ENCODE measurements at regions not wholly inside any gene's neighbourhood (a gene's known extent, or its start where the extent isn't known, plus 50 kb on each side); places are given as distances from the start of the nearest gene placed in this dataset.
"Not testable (repeated sequence)": the region's sequence is repeated elsewhere in the genome, so short reads cannot be mapped to it uniquely, and the experiment has no call there.

DNA sequence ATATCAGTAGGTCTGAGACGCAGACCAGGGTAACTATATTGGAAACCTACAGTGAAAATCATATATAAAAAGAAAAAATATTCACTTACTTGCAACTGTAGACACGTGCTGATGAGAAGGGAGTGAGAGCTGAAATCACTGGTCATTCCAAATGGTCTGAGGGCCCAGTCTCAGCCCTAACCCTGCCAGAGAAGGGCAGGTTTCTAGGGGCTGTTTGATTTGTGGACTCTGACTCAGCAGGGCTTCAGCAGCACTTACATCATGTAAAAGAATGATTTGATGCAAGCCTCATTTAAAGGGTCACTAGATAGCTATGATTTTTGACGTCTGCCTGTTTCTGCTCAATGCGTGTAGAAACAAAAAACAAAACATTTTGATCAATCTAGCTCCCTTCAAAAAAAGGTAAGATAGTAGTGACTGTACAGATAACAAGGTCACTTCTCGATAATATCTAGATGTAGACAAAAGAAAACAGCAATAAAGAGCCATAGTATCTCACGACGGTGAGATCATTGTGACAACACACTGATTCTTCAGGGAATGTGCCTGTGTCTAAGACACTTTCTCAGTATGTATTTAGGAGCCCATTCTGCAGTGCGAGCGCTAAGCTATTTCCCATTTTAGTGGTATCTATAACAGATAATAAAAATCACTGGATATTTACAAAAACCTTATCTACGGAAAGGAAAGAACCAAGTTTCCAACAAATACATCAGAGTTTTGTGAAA is 307.2 kb downstream of the HIVEP2 start:
- no peak for DNase-seq (ENCODE audit: low read depth)

DNA sequence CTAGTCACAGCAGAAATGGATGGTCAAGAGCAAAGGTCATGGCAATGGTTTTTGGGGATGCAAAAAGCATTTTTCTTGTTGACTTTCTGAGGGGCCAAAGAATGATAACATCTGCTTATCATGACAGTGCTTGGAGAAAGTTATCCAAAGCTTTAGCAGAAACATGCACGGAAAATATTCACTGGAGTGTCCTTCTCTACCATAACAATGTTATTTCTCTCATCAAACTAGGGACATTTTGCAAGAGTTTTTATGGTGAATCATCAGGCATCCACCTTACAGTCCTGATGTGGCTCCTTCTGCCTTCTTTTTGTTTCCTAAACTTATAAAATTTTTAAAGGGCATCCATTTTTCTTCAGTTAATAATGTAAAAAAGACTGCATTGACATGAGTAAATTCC is 302.3 kb downstream of the HIVEP2 start:
- no peak for DNase-seq (ENCODE audit: low read depth)

DNA sequence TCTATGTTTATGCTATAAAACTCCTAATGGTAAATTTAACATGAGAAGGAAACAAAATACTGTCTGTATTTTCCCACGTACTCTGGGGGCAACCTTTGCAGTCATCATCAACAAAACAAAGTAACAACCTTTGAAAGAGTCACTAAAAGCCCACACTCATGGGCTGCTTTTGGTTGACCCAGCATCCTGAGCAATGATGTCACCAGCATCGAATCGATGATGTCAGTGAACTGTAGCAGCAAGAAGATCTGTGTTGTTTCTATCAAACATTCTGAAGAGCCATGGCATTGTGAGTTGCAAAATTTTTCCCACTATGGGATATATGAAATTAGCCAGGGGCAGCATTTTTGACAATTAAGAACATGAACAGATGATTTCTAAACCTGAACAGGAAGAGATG is 300.1 kb downstream of the HIVEP2 start:
- no peak for DNase-seq (ENCODE audit: low read depth)

DNA sequence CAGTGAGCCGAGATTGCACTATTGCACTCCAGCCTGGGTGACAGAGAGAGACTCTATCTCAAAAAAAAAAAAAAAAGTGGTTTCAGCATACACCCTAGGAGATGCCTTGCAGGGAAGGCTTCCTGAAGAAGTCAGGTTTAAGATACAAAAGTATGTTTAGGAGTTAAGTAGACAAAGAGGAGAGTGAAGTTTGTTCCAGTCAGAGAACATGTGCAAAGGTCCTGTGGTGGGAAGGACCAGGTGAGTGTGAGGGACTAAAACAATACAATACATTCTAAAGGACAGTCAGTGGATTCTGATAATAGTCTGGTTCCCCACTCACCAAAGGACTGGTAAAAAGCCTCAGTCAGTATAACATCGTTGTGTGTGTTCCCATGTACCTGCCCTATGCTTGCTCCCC is 299.3 kb downstream of the HIVEP2 start:
- no peak for DNase-seq (ENCODE audit: low read depth)

DNA sequence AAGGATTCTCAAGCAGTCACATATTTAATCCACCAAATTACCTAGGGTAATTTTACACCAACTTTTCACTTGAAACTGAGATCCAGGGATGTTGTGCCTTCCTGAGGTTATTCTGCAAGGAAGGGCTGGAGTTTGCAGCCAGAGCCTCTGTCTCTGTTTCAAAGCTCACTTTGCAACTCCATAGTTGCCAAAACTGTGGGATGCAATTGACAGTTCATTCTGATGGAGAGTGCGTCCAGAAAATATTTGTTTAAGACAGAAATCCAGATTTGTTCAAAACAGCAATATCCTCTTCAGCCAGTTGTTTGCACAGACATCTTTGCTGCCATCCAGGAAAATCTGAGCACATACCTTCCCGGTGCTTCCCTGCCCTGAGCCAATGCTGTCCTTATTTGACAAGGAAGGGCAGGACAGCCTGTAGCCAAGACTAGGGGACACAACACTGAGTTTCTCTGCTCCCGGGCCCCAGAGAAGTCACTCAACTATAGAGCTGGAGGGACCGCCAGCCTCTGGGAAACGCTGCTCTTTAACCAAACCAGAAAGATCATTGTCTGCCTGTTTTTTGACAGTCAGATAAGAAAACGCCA is 297.4 kb downstream of the HIVEP2 start:
- no peak for DNase-seq (ENCODE audit: low read depth)

DNA sequence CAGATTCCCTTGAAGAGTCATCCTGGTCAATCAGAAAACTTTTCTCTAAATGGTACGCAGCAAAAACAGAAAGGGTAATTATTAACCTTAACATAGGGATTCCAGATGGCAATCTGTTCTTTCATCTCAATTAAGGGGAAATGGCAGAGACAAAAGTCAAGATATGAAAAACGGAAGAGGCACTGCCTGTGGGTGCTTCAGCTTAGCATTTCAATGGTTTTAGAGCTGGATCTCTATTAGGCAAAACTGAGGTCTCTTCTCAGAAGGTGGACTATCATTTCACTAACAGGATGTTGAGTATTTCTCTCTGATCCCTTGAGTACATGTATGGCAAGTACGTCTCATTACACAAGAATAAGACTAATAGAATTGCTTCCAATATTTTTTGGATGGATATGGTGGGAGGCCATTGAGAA is 296.9 kb downstream of the HIVEP2 start:
- no peak for DNase-seq (ENCODE audit: low read depth)

DNA sequence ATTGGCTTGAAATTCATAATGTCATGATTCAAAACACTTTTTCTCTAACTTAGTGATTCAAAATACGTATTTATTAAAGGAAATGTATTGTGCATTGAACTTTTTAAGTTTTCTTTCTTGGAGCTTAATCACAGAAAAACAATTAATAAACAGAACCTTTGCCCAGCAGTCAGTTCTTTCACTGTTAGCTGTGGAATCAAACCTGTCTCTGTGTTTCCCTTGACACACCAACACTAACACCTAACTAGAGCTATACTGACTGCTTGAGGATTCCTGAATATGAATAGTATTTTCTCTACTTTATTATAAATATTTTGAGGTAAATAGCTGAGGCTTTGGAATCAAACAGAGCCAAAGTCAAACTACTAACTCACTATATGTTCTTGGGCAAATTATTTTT is 296.4 kb downstream of the HIVEP2 start:
- DNase-seq (ENCODE audit: low read depth), result no peak

DNA sequence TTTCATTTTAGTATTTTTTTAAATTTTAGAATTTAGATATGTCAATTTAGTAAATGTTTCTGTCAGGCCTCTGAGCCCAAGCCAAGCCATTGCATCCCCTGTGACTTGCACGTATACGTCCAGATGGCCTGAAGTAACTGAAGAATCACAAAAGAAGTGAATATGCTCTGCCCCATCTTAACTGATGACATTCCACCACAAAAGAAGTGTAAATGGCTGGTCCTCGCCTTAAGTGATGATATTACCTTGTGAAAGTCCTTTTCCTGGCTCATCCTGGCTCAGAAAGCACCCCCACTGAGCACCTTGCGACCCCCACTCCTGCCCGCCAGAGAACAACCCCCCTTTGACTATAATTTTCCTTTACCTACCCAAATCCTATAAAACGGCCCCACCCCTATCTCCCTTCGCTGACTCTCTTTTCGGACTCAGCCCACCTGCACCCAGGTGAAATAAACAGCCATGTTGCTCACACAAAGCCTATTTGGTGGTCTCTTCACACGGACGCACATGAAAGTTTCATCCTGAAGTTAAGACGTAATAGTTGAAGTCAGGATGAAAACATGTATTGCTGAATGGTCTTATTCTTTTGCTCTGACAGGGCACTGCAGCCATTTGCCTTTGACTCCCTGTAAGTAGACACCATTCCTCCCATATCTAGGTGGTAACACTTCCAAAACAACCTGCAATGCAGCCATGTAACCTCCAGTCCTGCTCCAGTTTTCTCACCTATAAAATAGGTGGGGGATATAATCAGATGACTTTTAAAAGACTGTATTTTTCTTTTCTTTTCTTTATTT is 295.3 kb downstream of the HIVEP2 start:
- not testable (repeated sequence) for DNase-seq (ENCODE audit: low read depth)

DNA sequence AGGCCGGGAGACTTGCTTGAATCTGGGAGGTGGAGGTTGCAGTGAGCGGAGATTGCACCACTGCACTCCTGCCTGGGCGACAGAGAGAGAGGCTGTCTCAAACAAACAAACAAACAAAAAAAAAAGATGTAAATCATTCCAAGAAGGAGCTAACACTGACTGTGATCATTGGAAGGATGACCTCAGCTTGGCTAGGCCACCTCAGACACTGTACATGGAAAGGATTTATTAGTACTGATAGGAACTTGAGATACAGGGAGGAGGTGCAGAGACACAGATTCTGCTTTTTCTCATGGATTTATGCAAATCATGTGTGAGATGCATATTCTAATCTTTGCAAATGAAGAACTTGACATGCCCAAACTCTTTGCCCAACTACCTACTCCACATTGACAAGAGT is 293.6 kb downstream of the HIVEP2 start:
- DNase-seq (ENCODE audit: low read depth), result no peak

DNA sequence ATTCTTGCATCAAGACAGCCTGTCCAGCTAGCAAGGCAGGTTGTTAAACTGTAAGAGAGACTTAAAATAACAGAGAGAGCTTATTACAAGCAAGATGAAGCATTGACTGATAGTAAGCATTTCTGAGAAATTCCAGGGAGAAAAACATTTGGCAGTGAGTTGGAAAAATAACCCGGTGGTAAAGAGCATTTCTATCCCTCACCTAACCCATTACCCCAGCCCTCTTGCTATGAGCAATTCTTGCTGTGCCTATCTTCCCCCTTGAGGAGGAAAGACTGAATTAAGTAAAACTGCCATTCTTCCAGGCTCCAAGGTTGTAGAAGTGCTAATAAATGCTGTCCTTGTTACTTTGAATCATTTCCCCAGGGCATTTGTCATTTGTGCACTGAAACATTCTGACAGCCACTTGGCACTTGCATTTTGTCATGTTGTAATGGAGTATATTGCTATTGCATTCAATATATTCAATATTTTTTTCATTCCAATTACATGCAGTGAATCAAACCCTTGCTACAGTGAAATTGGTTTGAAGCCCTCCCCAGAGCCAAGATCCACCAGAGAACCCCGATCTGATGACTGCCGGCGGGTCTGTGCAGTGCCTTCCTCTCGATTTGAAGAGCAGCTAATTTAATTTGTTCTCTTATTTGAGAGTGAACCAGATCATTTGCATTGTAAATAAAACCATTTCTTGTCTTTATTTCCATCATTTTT is 291.1 kb downstream of the HIVEP2 start:
- no peak for DNase-seq (ENCODE audit: low read depth)

DNA sequence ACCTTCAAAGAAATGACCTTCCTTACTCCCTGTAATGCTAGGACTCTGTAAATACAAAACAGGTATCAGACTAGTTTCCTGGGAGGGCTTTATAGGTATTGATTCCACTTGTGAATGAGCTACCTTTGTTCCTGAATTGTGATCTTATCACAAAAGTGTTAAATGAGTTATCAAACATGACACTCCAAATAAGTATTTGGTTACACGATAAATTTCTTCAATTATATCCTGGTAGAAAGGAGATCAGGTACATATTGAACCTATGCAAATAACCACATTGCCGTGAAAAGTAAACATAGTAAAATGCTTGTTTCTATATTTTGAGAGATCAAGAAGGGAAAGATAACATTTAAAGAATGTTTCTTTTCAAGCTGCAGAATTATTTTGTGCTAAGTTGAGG is 285.3 kb downstream of the HIVEP2 start:
- no peak for DNase-seq (ENCODE audit: low read depth)

DNA sequence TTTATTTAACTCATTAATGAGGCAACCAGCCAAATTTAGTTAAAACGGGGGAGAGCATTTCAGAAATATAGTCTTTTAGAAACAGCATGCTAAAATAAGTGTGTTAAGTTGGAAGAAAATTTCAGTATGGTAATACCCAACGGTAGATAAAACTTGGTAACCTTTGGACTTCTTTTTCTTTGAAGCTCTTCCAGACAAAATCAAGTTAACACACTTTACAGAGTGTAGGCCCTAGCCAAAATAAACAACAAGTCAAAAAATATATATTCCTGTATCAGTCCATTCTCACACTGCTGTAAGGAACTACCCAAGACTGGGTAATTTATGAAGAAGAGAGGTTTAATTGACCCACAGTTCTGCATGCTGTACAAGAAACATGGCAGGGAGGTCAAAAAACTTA is 279.6 kb downstream of the HIVEP2 start:
- DNase-seq (ENCODE audit: low read depth), result no peak

DNA sequence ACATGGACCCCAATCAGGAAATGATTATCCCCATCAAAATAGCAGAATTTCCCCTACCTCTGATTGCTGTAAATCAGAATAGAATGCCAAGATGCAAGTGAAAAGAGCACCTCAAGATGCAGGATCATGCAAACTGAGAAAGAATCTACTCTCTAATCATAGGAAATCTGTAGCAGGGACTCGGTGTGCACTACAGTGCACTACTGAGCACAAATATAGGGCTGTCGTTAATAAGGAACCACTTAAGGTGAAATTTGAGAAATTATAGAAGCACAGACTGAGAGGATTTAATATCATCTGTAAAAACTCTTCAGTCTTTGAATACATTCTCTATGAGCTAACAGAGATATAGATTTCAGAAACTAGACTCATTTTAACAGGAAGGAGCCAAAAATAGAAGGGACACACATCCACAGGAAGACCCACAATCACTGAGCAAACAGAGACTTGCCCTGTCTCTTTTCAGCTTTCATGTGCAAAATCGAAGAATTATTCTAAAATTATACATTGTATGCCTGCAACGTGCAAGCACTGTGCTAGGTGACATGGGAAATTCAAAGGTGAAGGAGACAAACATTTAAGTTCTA is 278.3 kb downstream of the HIVEP2 start:
- DNase-seq (ENCODE audit: low read depth), result no peak

DNA sequence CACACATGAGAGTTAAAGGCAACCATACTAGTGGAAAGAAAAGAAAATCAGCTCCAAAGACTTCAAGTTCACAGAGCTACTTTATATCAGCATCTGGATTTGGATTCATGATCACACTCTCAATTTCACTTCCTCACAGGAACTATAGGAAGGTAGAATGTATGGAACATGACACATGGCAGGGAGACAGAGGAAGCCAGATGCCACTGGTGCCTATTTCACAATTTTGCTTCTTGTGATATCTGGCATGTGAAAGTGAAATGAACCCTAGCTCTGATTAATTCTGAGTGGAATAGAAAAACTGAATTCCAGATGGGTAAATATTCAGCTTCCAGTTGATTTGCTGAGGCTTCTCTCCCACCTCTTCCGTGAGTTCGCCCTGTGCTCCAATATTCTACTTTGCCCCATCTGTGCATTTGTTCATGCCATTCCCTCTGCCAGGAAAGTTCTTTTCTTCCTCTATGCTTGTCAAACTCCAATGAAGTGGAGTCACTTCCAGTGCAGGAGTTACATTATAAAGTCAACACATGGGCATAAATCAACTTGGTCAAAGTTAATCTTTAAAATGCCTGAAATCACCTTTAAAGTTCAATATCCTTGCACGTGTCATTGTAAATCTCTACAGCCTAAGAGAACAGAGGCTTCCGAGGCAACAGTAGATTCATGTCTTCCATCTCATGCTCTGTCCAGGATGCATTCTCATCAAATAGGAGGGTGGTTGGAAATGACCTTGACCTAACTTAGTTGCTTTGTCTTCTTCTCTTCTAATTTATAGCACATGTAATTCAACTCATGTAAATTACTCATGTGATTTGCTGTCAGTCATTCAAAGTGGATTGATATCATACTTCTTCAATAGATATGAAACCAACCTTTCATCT is 275.3 kb downstream of the HIVEP2 start:
- no peak for DNase-seq (ENCODE audit: low read depth)

DNA sequence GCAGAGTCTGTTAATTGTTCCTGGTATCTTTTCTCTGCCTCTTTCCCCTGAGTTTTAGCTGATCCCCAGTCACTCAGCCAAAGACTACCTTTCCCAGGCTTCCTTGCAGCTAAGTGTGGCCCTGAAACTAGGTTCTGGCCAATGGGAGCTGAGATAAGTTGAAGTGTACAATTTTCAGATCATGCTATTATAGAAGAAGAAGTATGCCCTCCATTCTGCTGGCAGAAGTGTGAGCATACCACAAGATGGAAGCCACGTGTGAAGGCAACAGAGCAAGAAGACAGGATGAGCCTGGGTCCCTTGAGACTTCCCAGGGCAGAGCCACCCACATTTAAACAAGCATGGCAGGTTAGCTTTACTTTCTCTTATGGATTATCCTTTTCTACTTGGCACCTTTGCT is 273.2 kb downstream of the HIVEP2 start:
- no peak for DNase-seq (ENCODE audit: low read depth)

DNA sequence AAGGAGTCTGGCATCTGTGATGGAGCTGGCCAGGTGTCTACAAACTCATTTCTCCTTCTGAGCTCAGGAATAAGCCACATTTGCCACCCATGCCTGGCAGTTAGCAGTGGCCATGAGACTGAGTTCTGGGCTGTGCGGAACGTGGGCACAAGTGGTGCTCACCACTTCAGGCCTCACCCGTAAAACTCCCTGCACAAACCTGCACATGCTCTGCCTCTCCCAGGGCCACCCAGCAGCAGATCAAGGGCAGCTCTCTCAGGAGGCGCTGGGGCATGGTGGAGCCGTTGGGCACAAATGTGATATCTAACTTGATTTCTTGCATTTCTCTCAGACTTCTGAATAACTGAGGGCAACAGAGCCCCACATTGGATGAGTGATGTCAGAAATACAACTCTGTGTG is 269.5 kb downstream of the HIVEP2 start:
- DNase-seq (ENCODE audit: low read depth), result no peak

DNA sequence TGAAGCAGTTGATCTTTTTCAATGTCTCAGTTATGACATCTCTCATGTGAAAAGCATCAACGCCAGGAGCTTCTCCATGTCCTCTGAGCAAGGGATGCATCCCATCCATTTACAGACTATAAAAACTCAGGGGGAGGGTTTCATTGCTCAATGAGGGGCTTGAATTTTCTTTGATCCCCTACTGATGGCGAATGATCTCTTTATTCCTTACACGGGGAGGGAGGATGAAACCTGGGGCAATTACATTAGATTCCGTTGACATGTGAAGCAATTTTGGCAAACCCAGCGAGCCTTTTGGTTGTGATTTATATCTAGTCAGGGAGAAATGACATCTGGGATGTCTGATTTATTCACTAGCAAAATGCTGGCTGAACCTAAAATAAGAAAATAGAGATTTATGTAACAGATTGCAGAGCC is 268.9 kb downstream of the HIVEP2 start:
- DNase-seq (ENCODE audit: low read depth), result no peak

DNA sequence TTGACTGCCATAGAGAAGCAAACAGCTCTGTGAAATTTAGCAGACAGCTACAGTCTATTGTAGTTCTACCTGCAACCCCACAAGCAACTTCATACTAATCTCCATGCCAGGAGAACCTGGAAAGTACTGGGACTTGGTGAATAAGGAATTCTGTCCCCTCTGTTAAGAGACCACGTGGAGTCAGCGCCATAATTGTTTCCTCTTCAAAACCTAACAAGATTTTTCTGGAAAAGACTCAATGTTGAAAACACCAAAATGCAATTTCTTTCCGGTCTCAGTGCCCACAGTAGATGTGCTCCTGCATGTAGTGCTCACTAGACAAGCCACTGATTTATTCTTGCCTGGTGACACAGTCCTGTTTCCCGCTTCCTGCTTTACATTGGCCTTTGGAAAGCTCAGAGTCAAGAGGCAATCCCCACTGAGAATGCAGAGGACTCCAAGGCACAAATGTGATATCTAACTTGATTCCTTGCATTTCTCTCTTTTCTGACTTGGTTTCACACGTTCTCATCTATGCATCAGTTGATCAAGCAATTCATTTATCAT is 268.3 kb downstream of the HIVEP2 start:
- DNase-seq (ENCODE audit: low read depth), result no peak

DNA sequence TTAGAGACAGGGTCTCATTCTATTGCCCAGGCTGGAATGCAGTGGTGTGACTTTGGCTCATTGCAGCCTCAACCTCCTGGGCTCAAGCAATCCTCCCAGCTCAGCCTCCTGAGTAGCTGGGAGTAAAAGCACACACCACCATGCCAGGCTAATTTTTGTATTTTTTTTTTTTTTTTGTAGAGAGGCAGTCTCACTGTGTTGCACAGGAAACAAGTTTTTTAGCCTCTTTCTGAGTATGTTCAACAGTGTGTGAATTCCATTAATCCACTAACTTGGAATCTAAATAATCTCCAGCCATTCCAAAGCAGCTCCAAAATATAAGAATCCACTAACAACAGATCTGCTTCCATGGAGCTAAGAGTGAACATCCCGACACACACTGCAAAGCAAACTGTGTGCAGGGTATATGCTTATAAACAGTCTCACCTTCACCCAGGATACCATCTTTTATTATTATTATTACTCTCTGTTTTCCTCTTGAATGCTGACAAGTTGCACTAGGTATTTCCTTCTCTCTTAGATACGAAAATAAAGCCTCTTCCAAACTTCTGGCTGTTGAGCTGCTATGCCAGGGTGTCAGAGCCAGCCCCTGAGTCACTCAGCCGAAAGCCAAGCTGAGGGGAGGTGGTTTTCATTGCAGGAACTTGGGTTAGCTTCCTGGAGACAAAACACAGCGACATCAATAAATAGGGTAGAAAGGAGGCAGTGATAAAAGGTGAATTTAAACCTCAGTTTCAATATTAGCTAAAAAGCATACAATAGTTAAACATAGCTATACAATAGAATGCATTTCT is 264.9 kb downstream of the HIVEP2 start:
- no peak for DNase-seq (ENCODE audit: low read depth)

DNA sequence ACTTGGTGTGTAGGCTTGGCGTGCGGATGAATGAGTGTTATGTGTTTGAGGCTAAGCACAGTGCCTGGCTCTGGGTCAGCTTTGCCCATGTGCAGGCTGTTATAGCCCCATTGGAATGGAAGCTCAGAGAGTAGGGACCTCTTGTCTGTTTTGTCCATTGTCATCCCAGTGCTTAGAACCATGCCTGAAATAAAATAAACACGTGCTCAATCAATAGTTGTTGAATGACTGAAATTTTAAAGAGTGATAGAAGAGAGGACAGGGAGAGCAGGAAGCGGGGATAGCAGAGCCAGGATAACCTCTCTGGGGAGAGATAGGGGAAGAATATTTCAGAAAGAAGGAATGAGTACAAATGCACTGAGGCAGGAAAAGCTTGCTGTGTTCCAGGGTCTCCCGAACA is 263.9 kb downstream of the HIVEP2 start:
- no peak for DNase-seq (ENCODE audit: low read depth)

All from stimulated activated CD8-positive, alpha-beta memory T cell treated with anti-CD3 and anti-CD28 coated beads, Interleukin-12 subunit alpha, Interleukin-12 subunit beta, amount 100 ng/mL, for 1 hour (primary cell).